ENCODE measurements at regions not wholly inside any gene's neighbourhood (a gene's known extent, or its start where the extent isn't known, plus 50 kb on each side); places are given as distances from the start of the nearest gene placed in this dataset.

DNA sequence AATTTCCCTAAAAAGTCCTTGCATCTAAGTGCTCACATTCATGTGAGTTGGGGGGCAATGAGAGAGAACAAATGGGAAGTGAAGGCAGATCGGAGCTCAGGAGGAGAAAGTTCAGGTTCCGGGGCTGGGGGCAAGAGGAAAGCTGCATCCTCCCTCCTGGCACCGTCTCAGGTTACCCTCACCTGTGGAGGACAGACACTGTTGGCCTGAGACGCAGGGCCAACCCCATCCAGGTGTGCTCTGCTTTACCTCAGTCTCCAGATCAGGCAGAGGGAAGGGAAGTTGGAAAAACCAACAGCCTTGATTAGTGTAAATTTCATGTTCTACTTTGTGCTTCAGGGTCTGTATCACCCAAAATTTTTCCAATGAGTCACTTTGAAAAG is 146.9 kb downstream of the TRIM29 start:
- Histone ChIP-seq H2BK12ac (ENCODE audit: insufficient read length, low read depth, low read length) (no peak overlapping the region), H3K27ac (ENCODE audit: insufficient read length, low read depth, low read length) (no peak overlapping the region), H2BK5ac (ENCODE audit: insufficient read length, low read length) (no peak overlapping the region), H2BK15ac (ENCODE audit: low read depth, low read length) (no peak overlapping the region), H2AFZ (ENCODE audit: low read length) (no peak overlapping the region), H3K4me2 (ENCODE audit: insufficient read depth, insufficient read length, low read length) (no peak overlapping the region), H4K20me1 (ENCODE audit: control insufficient read depth, insufficient read depth, insufficient read length) (no peaks in the 10 kb centered on the region), H2BK120ac (ENCODE audit: low read depth, low read length, poor library complexity, severe bottlenecking) (no peak overlapping the region), H3K23me2 (ENCODE audit: insufficient read length, low read depth, low read length, poor library complexity, severe bottlenecking) (no peaks in the 10 kb centered on the region), H3K4me1 (ENCODE audit: insufficient read depth, low read length) (no peaks in the 10 kb centered on the region; the same call in none of the 2 replicates), H3K14ac (ENCODE audit: insufficient read depth, low read length) (no peak overlapping the region), H2AK5ac (ENCODE audit: insufficient read length, low read length) (no peak overlapping the region), H2BK20ac (ENCODE audit: low read depth, low read length, poor library complexity, severe bottlenecking) (no peak overlapping the region), H4K91ac (ENCODE audit: insufficient read length, low read depth, low read length) (no peak overlapping the region), H3T11ph (ENCODE audit: low read length) (no peak overlapping the region), H3K79me1 (ENCODE audit: insufficient read depth, low read depth, low read length, poor library complexity, severe bottlenecking) (no peaks in the 10 kb centered on the region), H3K23ac (ENCODE audit: insufficient read length, low read depth, low read length) (no peak overlapping the region), H3K9me3 (ENCODE audit: control insufficient read depth, low read depth, low read length) (no peaks in the 10 kb centered on the region), H3K9ac (ENCODE audit: extremely low read depth, insufficient read length, low read length) (no peak overlapping the region), H4K5ac (ENCODE audit: insufficient read length, low read depth, low read length) (no peak overlapping the region), H3K79me2 (ENCODE audit: insufficient read depth, low read length) (no peaks in the 10 kb centered on the region), H3K27me3 (ENCODE audit: insufficient read depth, low read length) (no peaks in the 10 kb centered on the region), H3K56ac (ENCODE audit: insufficient read length, low read depth, low read length) (no peak overlapping the region), H4K8ac (replicated peaks; ENCODE audit: insufficient read length, low read depth, low read length) (no peak overlapping the region), H3K4ac (ENCODE audit: low read depth, low read length) (no peak overlapping the region), H3K18ac (ENCODE audit: insufficient read length, low read depth, low read length) (no peak overlapping the region)
- WGBS (ENCODE audit: extremely low coverage, insufficient read length, low lambda C conversion rate): no CpG with 5 or more reads among the region's 4 CpGs
- Mint-ChIP-seq H3K27me3 (ENCODE audit: low read depth) (peaks cover 32% of the 10 kb centered on the region), H3K36me3 (ENCODE audit: insufficient read depth in 1 of 3, low read depth in 3 of 3) (no peaks in the 10 kb centered on the region), H3K27ac (no peak overlapping the region), H3K4me3 (no peak overlapping the region), H3K4me1 (peaks cover 34 to 36% of the 10 kb centered on the region in 2 experiments), H3K9me3 (no peaks in the 10 kb centered on the region)
- TF ChIP-seq, protein P1, sequence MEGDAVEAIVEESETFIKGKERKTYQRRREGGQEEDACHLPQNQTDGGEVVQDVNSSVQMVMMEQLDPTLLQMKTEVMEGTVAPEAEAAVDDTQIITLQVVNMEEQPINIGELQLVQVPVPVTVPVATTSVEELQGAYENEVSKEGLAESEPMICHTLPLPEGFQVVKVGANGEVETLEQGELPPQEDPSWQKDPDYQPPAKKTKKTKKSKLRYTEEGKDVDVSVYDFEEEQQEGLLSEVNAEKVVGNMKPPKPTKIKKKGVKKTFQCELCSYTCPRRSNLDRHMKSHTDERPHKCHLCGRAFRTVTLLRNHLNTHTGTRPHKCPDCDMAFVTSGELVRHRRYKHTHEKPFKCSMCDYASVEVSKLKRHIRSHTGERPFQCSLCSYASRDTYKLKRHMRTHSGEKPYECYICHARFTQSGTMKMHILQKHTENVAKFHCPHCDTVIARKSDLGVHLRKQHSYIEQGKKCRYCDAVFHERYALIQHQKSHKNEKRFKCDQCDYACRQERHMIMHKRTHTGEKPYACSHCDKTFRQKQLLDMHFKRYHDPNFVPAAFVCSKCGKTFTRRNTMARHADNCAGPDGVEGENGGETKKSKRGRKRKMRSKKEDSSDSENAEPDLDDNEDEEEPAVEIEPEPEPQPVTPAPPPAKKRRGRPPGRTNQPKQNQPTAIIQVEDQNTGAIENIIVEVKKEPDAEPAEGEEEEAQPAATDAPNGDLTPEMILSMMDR (conservative IDR thresholded peaks at IDR 0.05): no peak
- no peak for DNase-seq
